LNCaP clone FGC (cell line): ENCODE measurements at regions not wholly inside any gene's neighbourhood (a gene's known extent, or its start where the extent isn't known, plus 50 kb on each side); places are given as distances from the start of the nearest gene placed in this dataset.

Experiments
- DNase-seq: peaks from one replicate; pipeline ENCODE4 v3.0.0-alpha.2; 2011; ENCODE audit warnings: low read depth
- H3K4me3 ChIP-seq: 2 replicates; pipeline ENCODE4 v1.5.1; 2011; ENCODE audit warnings: mild to moderate bottlenecking, low read depth, low read length, control low read depth
- TF ChIP-seq, protein P1 (sequence below): IDR thresholded peaks from 2 replicates; pipeline ENCODE4 v1.5.1; 2012; ENCODE audit warnings: mild to moderate bottlenecking; ENCODE audit not compliant: control insufficient read depth, insufficient read depth; ENCODE audit errors: extremely low read depth

DNA sequence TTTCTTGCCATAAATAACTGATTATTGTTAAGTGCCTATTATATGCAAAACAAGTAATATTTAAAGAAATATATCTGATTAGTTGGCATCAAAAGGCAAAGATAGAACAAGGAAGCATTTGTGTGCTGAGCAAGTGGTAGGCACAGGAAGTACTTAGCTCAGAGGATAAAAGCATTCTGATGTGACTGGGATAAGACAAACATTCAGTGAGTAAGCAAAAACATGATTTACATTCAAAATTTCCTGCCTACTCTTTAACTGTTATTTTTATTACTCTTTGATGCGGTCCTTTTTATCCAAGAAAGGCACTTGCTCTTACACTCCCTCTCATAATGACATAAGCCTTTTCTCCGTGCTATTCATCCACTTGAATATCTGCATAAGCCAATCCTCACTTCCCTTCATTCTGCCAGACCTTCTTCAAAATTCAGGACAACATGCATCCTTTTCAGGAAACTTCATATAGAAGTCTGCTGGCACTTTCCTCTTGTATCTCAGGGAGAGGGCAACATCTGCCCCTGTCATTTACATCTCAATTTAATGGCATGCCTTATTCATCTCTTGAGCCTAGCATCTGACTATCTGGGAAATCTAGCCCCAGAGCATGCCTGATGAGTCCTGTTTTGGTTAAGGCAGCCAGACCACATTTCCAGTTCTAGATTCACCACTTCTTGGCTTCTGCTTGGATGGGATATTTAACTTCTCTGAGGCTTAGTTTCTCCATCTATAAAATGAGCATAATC, 478.2 kb upstream of the ROBO2 start:
- TF ChIP-seq, protein P1, sequence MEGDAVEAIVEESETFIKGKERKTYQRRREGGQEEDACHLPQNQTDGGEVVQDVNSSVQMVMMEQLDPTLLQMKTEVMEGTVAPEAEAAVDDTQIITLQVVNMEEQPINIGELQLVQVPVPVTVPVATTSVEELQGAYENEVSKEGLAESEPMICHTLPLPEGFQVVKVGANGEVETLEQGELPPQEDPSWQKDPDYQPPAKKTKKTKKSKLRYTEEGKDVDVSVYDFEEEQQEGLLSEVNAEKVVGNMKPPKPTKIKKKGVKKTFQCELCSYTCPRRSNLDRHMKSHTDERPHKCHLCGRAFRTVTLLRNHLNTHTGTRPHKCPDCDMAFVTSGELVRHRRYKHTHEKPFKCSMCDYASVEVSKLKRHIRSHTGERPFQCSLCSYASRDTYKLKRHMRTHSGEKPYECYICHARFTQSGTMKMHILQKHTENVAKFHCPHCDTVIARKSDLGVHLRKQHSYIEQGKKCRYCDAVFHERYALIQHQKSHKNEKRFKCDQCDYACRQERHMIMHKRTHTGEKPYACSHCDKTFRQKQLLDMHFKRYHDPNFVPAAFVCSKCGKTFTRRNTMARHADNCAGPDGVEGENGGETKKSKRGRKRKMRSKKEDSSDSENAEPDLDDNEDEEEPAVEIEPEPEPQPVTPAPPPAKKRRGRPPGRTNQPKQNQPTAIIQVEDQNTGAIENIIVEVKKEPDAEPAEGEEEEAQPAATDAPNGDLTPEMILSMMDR, result no peak
- no peak for DNase-seq
- no peak overlapping the region for H3K4me3 ChIP-seq

DNA sequence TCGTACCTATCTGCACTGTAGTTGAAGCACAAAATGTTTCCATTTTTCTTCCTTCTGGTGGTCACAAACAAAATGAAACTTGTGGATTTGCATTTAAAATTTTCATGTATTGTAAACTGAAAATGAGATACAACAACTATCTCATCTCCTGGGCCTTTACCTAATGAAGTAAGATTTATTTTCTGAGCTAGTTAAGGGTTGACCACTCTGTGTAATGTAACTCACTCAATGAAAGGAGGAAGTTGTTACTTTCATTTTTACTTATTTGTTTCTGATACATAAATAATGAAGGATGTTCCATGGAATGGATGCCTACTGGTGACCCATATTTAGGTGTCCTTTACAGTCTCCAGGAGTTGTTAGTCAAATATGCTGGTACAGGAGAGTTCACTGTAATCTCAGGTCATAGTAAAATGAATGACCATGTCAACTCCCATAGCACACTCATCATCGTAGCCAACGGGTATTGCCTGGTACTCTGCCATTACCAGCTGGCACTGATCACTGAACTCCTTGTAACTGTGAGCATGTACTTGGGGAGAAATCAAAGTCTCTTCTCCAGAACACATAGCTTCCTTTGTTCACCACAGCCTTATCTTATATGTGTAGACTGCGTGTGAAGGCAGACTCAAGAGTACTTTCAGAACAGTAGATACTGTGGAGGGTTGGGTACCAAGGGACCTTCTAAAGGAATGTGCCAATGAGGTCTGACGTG, 474.2 kb upstream of the ROBO2 start:
- TF ChIP-seq, protein P1, result no peak
- no peak for DNase-seq
- no peak overlapping the region for H3K4me3 ChIP-seq

DNA sequence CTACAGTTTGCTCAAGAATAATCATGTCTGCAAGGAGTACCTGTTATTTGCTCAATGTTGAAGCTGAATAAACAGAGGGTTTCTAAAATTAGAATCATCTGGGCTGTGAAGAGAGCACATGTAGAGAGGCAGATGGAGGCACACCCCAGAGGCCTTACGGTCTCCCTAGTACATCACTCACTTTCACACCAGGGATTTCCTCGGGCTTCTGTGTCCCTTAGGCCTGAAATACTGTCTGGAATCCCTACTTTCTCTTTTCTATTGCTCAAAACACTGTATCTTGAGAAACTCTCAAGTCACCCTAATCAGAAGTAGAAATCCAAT, 473.7 kb upstream of the ROBO2 start:
- H3K4me3 ChIP-seq, result no peak overlapping the region
- TF ChIP-seq, protein P1, result no peak
- DNase-seq, result no peak

DNA sequence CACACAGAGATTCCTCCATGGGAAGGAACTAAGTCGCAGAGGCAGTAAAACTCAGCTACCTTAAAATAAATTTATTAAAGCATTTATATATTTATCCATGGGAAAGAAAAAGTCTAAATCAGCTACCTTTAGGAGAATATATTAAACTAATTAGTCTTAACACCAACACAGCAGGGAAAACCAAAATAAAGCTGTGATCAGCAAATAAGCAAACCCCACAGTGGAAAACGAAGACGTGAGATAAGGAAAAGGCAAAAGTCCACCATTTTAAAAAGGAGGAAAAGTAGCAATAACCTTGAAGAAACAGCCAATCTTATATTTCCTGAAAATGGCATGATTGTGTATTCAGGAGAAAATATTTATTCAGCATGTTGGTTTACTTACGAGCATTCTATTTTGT, 473.0 kb upstream of the ROBO2 start:
- no peak for DNase-seq
- H3K4me3 ChIP-seq, result no peak overlapping the region

DNA sequence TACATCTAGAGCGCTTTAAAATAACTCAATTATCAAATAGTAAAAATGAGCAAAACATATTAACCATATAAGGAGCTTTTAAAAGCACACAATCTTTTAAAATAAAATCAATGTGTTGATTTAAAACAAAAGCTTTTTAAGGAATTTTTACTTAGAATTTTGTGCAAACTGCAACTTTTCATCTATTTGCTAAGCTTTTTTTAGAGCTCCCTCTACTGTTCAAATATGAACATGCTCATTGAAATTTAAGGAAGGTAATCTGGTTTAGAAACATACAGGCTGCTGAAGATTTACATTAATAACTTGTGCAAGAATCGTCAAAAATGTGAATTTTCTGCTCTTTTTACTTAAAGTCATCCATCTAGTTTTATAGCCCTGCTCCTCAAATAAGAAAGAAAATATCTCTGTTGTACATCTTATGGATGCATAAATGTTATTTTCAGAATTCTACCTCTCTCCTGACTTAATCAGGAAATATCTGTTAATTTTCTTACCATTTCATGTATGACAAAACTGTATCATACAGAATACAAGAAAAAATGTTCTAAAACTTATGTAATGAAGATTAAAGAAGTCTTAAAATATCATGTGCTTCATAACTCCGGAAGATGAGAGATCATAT, 469.4 kb upstream of the ROBO2 start:
- H3K4me3 ChIP-seq, result no peak overlapping the region
- TF ChIP-seq, protein P1, result peak; percentile 52
- no peak for DNase-seq

More for the DNA sequence above, 473.0 kb upstream of the ROBO2 start:
- TF ChIP-seq, protein P1, result no peak

DNA sequence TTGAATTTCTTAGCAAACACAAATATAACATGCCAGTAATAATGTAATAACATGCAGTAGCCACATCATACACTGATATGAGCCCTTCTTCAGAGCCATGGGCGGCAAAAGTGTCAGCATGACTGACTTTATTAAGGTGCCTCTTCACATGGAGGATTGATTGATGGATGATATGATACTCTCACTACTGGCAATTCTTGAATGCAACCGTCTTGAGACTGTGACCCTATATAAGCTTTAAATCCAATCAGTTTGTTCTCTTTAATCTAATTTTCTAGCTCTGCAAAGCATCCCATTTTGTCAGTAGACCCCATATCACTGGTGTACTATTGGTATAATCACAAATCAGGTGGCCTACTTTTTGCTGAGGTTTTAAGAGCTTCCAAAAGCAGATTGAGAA, 463.7 kb upstream of the ROBO2 start:
- no peak overlapping the region for H3K4me3 ChIP-seq
- DNase-seq, result no peak
- TF ChIP-seq, protein P1, result no peak
